CD4-positive, alpha-beta T cell (primary cell): ENCODE measurements at regions not wholly inside any gene's neighbourhood (a gene's known extent, or its start where the extent isn't known, plus 50 kb on each side); places are given as distances from the start of the nearest gene placed in this dataset.

Source experiments
- ATAC-seq: fragments of 200-7000 bp; cut with Tn5 transposase; one replicate; pipeline ENCODE4 v1.10.0; 2022; ENCODE audit warnings: mild to moderate bottlenecking; ENCODE audit not compliant: poor library complexity
- CTCF ChIA-PET: fragments of 350-600 bp; sonication (Branson Sonifier 250); formaldehyde crosslinking; loops from one replicate; lab custom pipeline; 2021; ENCODE audit warnings: antibody characterized with exemption, inconsistent platforms; lab: Charles Lee
- POLR2A ChIA-PET: fragments of 350-600 bp; sonication (Branson Sonifier 250); formaldehyde crosslinking; loops from one replicate; lab custom pipeline; 2021; ENCODE audit warnings: antibody characterized with exemption, inconsistent platforms; lab: Charles Lee
- DNase-seq, 14 experiments: peaks; one replicate each; pipeline ENCODE4 v3.0.0-alpha.2; 2013 to 2020; ENCODE audit warnings: mixed read lengths in 2 of 14
- H3K27ac ChIP-seq, 2 donors: one replicate each; pipeline versions ENCODE4 v1.5.1 to v1.7.0; 2013; ENCODE audit warnings: low read length in 2 of 2, low read depth in 1 of 2, mild to moderate bottlenecking in 1 of 2
- H3K27me3 ChIP-seq, 2 experiments: 1 replicate in 1 of 2; 2 replicates in 1 of 2; pipeline versions ENCODE4 v1.6.1 to v1.7.0; 2013; ENCODE audit warnings: low read length in 2 of 2, control low read depth in 1 of 2, mild to moderate bottlenecking in 1 of 2, moderate library complexity in 1 of 2; ENCODE audit not compliant: insufficient read depth in 2 of 2, control insufficient read depth in 1 of 2
- H3K36me3 ChIP-seq: one replicate; pipeline ENCODE4 v1.6.1; 2013; ENCODE audit warnings: low read length, control low read depth; ENCODE audit not compliant: insufficient read depth
- H3K4me1 ChIP-seq: one replicate; pipeline ENCODE4 v1.6.1; 2013; ENCODE audit warnings: low read length, control low read depth; ENCODE audit not compliant: insufficient read depth
- H3K4me3 ChIP-seq: one replicate; pipeline ENCODE4 v1.5.1; 2013; ENCODE audit warnings: mild to moderate bottlenecking, low read length, moderate library complexity
- H3K9me3 ChIP-seq, 2 experiments: 1 replicate in 1 of 2; 2 replicates in 1 of 2; pipeline versions ENCODE4 v1.6.1 to v1.7.0; 2013; ENCODE audit warnings: low read length in 2 of 2, mild to moderate bottlenecking in 2 of 2, control low read depth in 1 of 2, moderate library complexity in 1 of 2; ENCODE audit not compliant: control insufficient read depth in 1 of 2, insufficient read depth in 1 of 2
- H3K27ac Mint-ChIP-seq: one replicate; pipeline ENCODE4 v1.8.0; 2020; ENCODE audit warnings: mixed read lengths
- H3K27me3 Mint-ChIP-seq: one replicate; pipeline ENCODE4 v1.8.0; 2021; ENCODE audit warnings: mixed read lengths
- H3K36me3 Mint-ChIP-seq: one replicate; pipeline ENCODE4 v1.8.0; 2021; ENCODE audit warnings: low read depth, mixed read lengths
- H3K4me1 Mint-ChIP-seq: one replicate; pipeline ENCODE4 v1.8.0; 2021; ENCODE audit warnings: low read depth, mixed read lengths
- H3K4me3 Mint-ChIP-seq: one replicate; pipeline ENCODE4 v1.8.0; 2020; ENCODE audit warnings: mild to moderate bottlenecking, mixed read lengths
- H3K9me3 Mint-ChIP-seq: one replicate; pipeline ENCODE4 v1.8.0; 2020; ENCODE audit warnings: mixed read lengths
- intact Hi-C, 2 experiments: fragments of 100-400 bp; cut with DNase I in 1 of 2; cut with micrococcal nuclease in 1 of 2; formaldehyde crosslinking; loops; one replicate each; pipeline versions ENCODE4 v1.15.1 to v1.9.0; 2023 to 2025; cut with DNase I, micrococcal nuclease
- TF ChIP-seq, protein P1 (sequence below): fragments of 200-600 bp; IDR thresholded peaks from one replicate; pipeline ENCODE4 v1.8.0; 2022; ENCODE audit warnings: antibody characterized with exemption, mild to moderate bottlenecking

DNA sequence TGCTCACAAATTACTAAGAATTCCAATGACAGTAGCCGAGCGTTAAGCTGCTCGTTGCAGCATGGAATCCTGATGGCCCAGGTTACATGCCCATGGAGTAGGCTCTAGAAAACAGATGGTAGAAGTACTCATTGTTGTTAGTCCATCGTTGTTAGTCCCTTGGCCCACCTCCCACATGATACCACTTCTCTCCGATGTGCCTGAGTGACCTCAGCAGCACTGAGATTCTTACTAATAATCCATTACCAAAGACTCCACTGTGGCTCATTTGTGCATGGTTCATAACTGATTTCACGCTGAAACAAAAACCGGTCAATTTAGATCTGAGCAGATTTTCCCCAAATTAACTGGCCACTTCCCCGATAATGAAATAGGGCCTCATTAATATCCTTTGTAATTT is 772.3 kb upstream of the CXADR start:
- Mint-ChIP-seq H3K27ac (no peak overlapping the region), H3K9me3 (peaks cover 4% of the 10 kb centered on the region), H3K27me3 (no peaks in the 10 kb centered on the region), H3K4me1 (no peaks in the 10 kb centered on the region), H3K36me3 (no peaks in the 10 kb centered on the region), H3K4me3 (no peak overlapping the region)
- no peak overlapping the region for H3K4me3 ChIP-seq
- CTCF ChIA-PET = no interaction called here
- H3K27me3 ChIP-seq = no peaks in the 10 kb centered on the region
- POLR2A ChIA-PET = no interaction called here
- no peak for DNase-seq
- H3K27ac ChIP-seq = no peak overlapping the region
- no peak for ATAC-seq
- no peaks in the 10 kb centered on the region for H3K36me3 ChIP-seq
- intact Hi-C loops = no loop called here
- no peaks in the 10 kb centered on the region for H3K4me1 ChIP-seq
- no peaks in the 10 kb centered on the region for H3K9me3 ChIP-seq
- TF ChIP-seq, protein P1, sequence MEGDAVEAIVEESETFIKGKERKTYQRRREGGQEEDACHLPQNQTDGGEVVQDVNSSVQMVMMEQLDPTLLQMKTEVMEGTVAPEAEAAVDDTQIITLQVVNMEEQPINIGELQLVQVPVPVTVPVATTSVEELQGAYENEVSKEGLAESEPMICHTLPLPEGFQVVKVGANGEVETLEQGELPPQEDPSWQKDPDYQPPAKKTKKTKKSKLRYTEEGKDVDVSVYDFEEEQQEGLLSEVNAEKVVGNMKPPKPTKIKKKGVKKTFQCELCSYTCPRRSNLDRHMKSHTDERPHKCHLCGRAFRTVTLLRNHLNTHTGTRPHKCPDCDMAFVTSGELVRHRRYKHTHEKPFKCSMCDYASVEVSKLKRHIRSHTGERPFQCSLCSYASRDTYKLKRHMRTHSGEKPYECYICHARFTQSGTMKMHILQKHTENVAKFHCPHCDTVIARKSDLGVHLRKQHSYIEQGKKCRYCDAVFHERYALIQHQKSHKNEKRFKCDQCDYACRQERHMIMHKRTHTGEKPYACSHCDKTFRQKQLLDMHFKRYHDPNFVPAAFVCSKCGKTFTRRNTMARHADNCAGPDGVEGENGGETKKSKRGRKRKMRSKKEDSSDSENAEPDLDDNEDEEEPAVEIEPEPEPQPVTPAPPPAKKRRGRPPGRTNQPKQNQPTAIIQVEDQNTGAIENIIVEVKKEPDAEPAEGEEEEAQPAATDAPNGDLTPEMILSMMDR = no peak

DNA sequence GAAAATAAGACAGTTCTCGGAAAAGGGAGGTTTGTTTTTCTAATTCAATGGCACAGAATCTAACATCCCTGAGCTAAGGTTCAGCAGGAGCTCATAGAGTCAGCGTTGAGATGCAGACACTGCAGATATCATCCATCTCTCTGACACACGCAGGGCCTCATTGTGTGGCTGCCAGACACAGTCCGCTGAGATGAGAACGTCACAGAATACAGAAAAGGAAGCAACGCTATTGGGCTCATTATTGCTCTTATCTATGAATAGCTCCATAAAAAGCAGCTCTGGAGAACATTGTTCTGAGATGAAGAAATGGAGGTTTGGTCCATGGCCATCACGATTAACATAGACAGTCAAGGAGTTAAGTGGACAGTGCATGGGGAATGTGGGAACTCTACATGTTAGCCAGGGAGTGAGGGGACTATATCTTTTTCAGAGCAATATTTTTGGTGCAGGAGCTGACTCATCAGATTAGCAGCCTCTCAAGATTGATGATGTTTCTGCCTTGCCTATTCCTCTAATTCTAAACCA is 771.6 kb upstream of the CXADR start:
- TF ChIP-seq, protein P1 = no peak
- no peak overlapping the region for H3K4me3 Mint-ChIP-seq
- no peaks in the 10 kb centered on the region for H3K27me3 Mint-ChIP-seq
- DNase-seq (no peak), ATAC-seq (no peak)
- H3K4me1 ChIP-seq = no peaks in the 10 kb centered on the region
- no peaks in the 10 kb centered on the region for H3K36me3 ChIP-seq
- intact Hi-C loops = no loop called here
- ChIA-PET CTCF (no interaction called here), POLR2A (no interaction called here)
- no peaks in the 10 kb centered on the region for H3K9me3 ChIP-seq
- no peak overlapping the region for H3K4me3 ChIP-seq
- H3K9me3 Mint-ChIP-seq = peaks cover 4% of the 10 kb centered on the region
- H3K27ac ChIP-seq = no peak overlapping the region
- no peaks in the 10 kb centered on the region for H3K27me3 ChIP-seq
- H3K4me1 Mint-ChIP-seq = no peaks in the 10 kb centered on the region
- H3K36me3 Mint-ChIP-seq = no peaks in the 10 kb centered on the region
- no peak overlapping the region for H3K27ac Mint-ChIP-seq

DNA sequence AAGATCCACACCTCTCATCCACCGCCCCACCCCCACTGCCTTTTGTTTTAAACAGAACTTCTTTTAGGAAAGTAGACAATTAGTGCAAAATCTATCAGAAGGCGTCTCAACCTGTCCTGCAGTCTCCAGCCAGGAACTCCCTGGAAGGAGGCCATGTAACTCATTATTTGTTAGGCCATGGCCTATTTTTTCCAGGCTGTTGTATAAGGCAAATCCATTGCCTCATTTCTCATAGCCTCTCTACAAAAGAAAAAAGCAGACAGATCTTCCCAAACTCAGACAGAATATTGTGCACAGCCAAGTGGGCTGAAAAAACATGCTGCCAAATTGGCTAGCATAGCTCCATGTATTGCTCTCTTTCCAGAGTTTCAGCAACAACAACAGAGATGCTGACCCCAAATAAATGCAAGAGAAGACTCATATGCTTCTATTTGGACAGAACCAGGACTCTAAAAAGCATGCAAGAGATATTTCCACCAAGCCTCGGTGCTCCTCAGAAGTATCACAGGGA is 770.7 kb upstream of the CXADR start:
- Mint-ChIP-seq H3K4me1 (no peaks in the 10 kb centered on the region), H3K4me3 (no peak overlapping the region), H3K27me3 (no peaks in the 10 kb centered on the region), H3K27ac (no peak overlapping the region), H3K36me3 (no peaks in the 10 kb centered on the region), H3K9me3 (peaks cover 4% of the 10 kb centered on the region)
- TF ChIP-seq, protein P1 = no peak
- no peak for ATAC-seq
- ChIA-PET CTCF (no interaction called here), POLR2A (no interaction called here)
- intact Hi-C loops = no loop called here
- no peak for DNase-seq
- Histone ChIP-seq H3K4me1 (no peaks in the 10 kb centered on the region), H3K36me3 (no peaks in the 10 kb centered on the region), H3K9me3 (no peaks in the 10 kb centered on the region), H3K4me3 (no peak overlapping the region), H3K27me3 (no peaks in the 10 kb centered on the region), H3K27ac (no peak overlapping the region)
